B cell (primary cell): ENCODE measurements at regions not wholly inside any gene's neighbourhood (a gene's known extent, or its start where the extent isn't known, plus 50 kb on each side); places are given as distances from the start of the nearest gene placed in this dataset.

Source experiments
- ATAC-seq: fragments of 200-7000 bp; cut with Tn5 transposase; one replicate; pipeline ENCODE4 v1.10.0; 2021; ENCODE audit warnings: low read depth, mild to moderate bottlenecking, moderate number of reproducible peaks, moderate library complexity
- CTCF ChIA-PET: fragments of 350-600 bp; sonication (Branson Sonifier 250); formaldehyde crosslinking; loops from one replicate; lab custom pipeline; 2021; ENCODE audit warnings: antibody characterized with exemption, inconsistent platforms; lab: Charles Lee
- POLR2A ChIA-PET: fragments of 350-600 bp; sonication (Branson Sonifier 250); formaldehyde crosslinking; loops from one replicate; lab custom pipeline; 2021; ENCODE audit warnings: antibody characterized with exemption; lab: Charles Lee
- DNase-seq: peaks from one replicate; pipeline ENCODE4 v3.0.0; 2013
- H2AFZ ChIP-seq: 2 replicates; pipeline ENCODE4 v1.6.1; 2012; ENCODE audit warnings: mild to moderate bottlenecking, low read depth, low read length; ENCODE audit not compliant: insufficient read depth, poor library complexity, severe bottlenecking
- H3K27ac ChIP-seq, 2 donors: 1 replicate in 1 of 2; 2 replicates in 1 of 2; pipeline ENCODE4 v1.5.1; 2012 to 2013; ENCODE audit warnings: low read length in 2 of 2, mild to moderate bottlenecking in 2 of 2, moderate library complexity in 1 of 2
- H3K27me3 ChIP-seq, 4 experiments: fragments of 200-600 bp in 1 of 4; sonication (generic) in 1 of 4; replicated peaks in 1 of 4; 1 replicate in 2 of 4; 2 replicates in 2 of 4; pipeline versions ENCODE4 v1.6.1 to v1.7.0; 2013 to 2016; ENCODE audit warnings: low read length in 3 of 4, mild to moderate bottlenecking in 2 of 4, mixed read lengths in 1 of 4, moderate library complexity in 1 of 4; ENCODE audit not compliant: insufficient read depth in 4 of 4, control insufficient read depth in 3 of 4; ENCODE audit errors: control extremely low read depth in 1 of 4
- H3K36me3 ChIP-seq, 2 experiments: replicated peaks in 1 of 2; 1 replicate in 1 of 2; 2 replicates in 1 of 2; pipeline versions ENCODE4 v1.6.1 to v1.7.1; 2013; ENCODE audit warnings: low read length in 1 of 2; ENCODE audit not compliant: insufficient read depth in 2 of 2, control insufficient read depth in 1 of 2; ENCODE audit errors: control extremely low read depth in 1 of 2, extremely low read depth in 1 of 2
- H3K4me1 ChIP-seq, 2 donors: fragments of 200-600 bp in 1 of 2; sonication (generic) in 1 of 2; 1 replicate in 1 of 2; 2 replicates in 1 of 2; pipeline versions ENCODE4 v1.5.1 to v1.6.1; 2013 to 2017; ENCODE audit warnings: low read length in 2 of 2; ENCODE audit not compliant: control insufficient read depth in 2 of 2, insufficient read depth in 2 of 2
- H3K4me2 ChIP-seq: replicated peaks from 2 replicates; pipeline ENCODE3; 2012; ENCODE audit warnings: mild to moderate bottlenecking, low read depth, low read length; ENCODE audit not compliant: poor library complexity, severe bottlenecking
- H3K4me3 ChIP-seq, 5 experiments: fragments of 200-600 bp in 1 of 5; sonication (generic) in 1 of 5; 1 replicate in 3 of 5; 2 replicates in 2 of 5; pipeline versions ENCODE4 v1.5.1 to v1.7.0; 2011 to 2016; ENCODE audit warnings: low read length in 4 of 5, mild to moderate bottlenecking in 4 of 5, low read depth in 2 of 5, control low read depth in 1 of 5, moderate library complexity in 1 of 5; ENCODE audit not compliant: insufficient read depth in 1 of 5; ENCODE audit errors: control extremely low read depth in 1 of 5, extremely low read depth in 1 of 5
- H3K79me2 ChIP-seq: fragments of 200-600 bp; sonication (generic); one replicate; pipeline ENCODE4 v1.6.0; 2016; ENCODE audit warnings: low read length; ENCODE audit not compliant: control insufficient read depth, insufficient read depth
- H3K9ac ChIP-seq: fragments of 200-600 bp; sonication (generic); 2 replicates; pipeline ENCODE4 v1.6.1; 2017; ENCODE audit warnings: mild to moderate bottlenecking, low read length, moderate library complexity
- H3K9me3 ChIP-seq, 3 donors: one replicate each; pipeline versions ENCODE4 v1.6.1 to v1.7.1; 2013; ENCODE audit warnings: low read length in 2 of 3; ENCODE audit not compliant: control insufficient read depth in 2 of 3, insufficient read depth in 1 of 3; ENCODE audit errors: control extremely low read depth in 1 of 3
- H4K20me1 ChIP-seq: 2 replicates; pipeline ENCODE4 v1.6.0; 2012; ENCODE audit warnings: mild to moderate bottlenecking, low read length; ENCODE audit not compliant: insufficient read depth, control insufficient read depth, poor library complexity, severe bottlenecking
- H3K27ac Mint-ChIP-seq: one replicate; pipeline ENCODE4 v1.8.0; 2021; ENCODE audit warnings: mixed read lengths
- H3K27me3 Mint-ChIP-seq: one replicate; pipeline ENCODE4 v1.8.0; 2021; ENCODE audit warnings: mixed read lengths
- H3K4me1 Mint-ChIP-seq: one replicate; pipeline ENCODE4 v1.8.0; 2021; ENCODE audit warnings: mixed read lengths
- H3K4me3 Mint-ChIP-seq: one replicate; pipeline ENCODE4 v1.8.0; 2021; ENCODE audit warnings: mixed read lengths
- H3K9me3 Mint-ChIP-seq: one replicate; pipeline ENCODE4 v1.8.0; 2022; ENCODE audit warnings: mixed read lengths; ENCODE audit not compliant: insufficient read depth
- CTCF ChIP-seq: fragments of 200-600 bp; IDR thresholded peaks from one replicate; pipeline ENCODE4 v1.8.0; 2022; ENCODE audit warnings: antibody characterized with exemption, mild to moderate bottlenecking
- EZH2 ChIP-seq: IDR thresholded peaks from 2 replicates; pipeline ENCODE4 v1.6.1; 2012; ENCODE audit warnings: borderline replicate concordance, low read depth, mild to moderate bottlenecking, moderate library complexity, low read length; ENCODE audit not compliant: insufficient read depth, poor library complexity, severe bottlenecking
- WGBS: methylation state at CpG from one replicate; pipeline ENCODE4 v1.1.5; 2013; ENCODE audit warnings: missing lambda C conversion rate; ENCODE audit not compliant: insufficient coverage; 5-methylcytosine and 5-hydroxymethylcytosine counted together
- intact Hi-C: fragments of 100-400 bp; cut with micrococcal nuclease; formaldehyde crosslinking; loops from one replicate; pipeline ENCODE4 v1.10.0; 2022

- WGBS: 97% methylated on average over 4 of the region's 9 CpGs
- no peak for ATAC-seq
- H2AFZ ChIP-seq: no peak overlapping the region
Observed at GRCh38 chr6:167467282-167467681, 142.4 kb downstream of the TTLL2 start.

GRCh38 chr6:167467793-167468431 is 143.0 kb downstream of the TTLL2 start:
- no peaks in the 10 kb centered on the region for H3K79me2 ChIP-seq
- H3K4me3 Mint-ChIP-seq: no peak overlapping the region
- POLR2A ChIA-PET: no interaction called here

More at GRCh38 chr6:167467282-167467681, 142.4 kb downstream of the TTLL2 start:
- TF ChIP-seq EZH2 (no peak), CTCF (no peak)
- no peaks in the 10 kb centered on the region for H4K20me1 ChIP-seq
- POLR2A ChIA-PET: no interaction called here
- no peak overlapping the region for H3K27ac Mint-ChIP-seq
- H3K79me2 ChIP-seq: no peaks in the 10 kb centered on the region
- no peaks in the 10 kb centered on the region for H3K9me3 ChIP-seq
- CTCF ChIA-PET: no interaction called here
- H3K9ac ChIP-seq: no peak overlapping the region
- H3K36me3 ChIP-seq: no peaks in the 10 kb centered on the region
- no peaks in the 10 kb centered on the region for H3K4me1 Mint-ChIP-seq
- no peak overlapping the region for H3K27ac ChIP-seq
- H3K4me3 Mint-ChIP-seq: no peak overlapping the region
- H3K4me2 ChIP-seq: no peak overlapping the region
- no peaks in the 10 kb centered on the region for H3K9me3 Mint-ChIP-seq
- H3K27me3 ChIP-seq: peaks cover 0 to 2% (median 0%) of the 10 kb centered on the region in 4 experiments
- intact Hi-C loops: no loop called here
- peaks cover 7% of the 10 kb centered on the region for H3K27me3 Mint-ChIP-seq
- no peak overlapping the region for H3K4me3 ChIP-seq
- no peak for DNase-seq
- no peaks in the 10 kb centered on the region for H3K4me1 ChIP-seq

More at GRCh38 chr6:167467793-167468431, 143.0 kb downstream of the TTLL2 start:
- no peak for ATAC-seq
- 96% methylated on average over 39 of the region's 39 CpGs for WGBS
- no peak overlapping the region for H2AFZ ChIP-seq
- Mint-ChIP-seq H3K27me3 (peaks cover 7% of the 10 kb centered on the region), H3K9me3 (no peaks in the 10 kb centered on the region), H3K4me1 (no peaks in the 10 kb centered on the region), H3K27ac (no peak overlapping the region)
- CTCF ChIA-PET: no interaction called here
- no peak overlapping the region for H3K27ac ChIP-seq
- H3K36me3 ChIP-seq: no peaks in the 10 kb centered on the region
- no peak overlapping the region for H3K4me2 ChIP-seq
- intact Hi-C loops: no loop called here
- no peaks in the 10 kb centered on the region for H3K4me1 ChIP-seq
- TF ChIP-seq EZH2 (no peak), CTCF (no peak)
- H3K9ac ChIP-seq: no peak overlapping the region
- no peaks in the 10 kb centered on the region for H3K9me3 ChIP-seq
- DNase-seq: no peak
- no peak overlapping the region for H3K4me3 ChIP-seq
- peaks cover 0 to 2% (median 0%) of the 10 kb centered on the region in 4 experiments for H3K27me3 ChIP-seq
- H4K20me1 ChIP-seq: no peaks in the 10 kb centered on the region
